ENCODE measurements at regions not wholly inside any gene's neighbourhood (a gene's known extent, or its start where the extent isn't known, plus 50 kb on each side); places are given as distances from the start of the nearest gene placed in this dataset.

- TF ChIP-seq, protein P1, sequence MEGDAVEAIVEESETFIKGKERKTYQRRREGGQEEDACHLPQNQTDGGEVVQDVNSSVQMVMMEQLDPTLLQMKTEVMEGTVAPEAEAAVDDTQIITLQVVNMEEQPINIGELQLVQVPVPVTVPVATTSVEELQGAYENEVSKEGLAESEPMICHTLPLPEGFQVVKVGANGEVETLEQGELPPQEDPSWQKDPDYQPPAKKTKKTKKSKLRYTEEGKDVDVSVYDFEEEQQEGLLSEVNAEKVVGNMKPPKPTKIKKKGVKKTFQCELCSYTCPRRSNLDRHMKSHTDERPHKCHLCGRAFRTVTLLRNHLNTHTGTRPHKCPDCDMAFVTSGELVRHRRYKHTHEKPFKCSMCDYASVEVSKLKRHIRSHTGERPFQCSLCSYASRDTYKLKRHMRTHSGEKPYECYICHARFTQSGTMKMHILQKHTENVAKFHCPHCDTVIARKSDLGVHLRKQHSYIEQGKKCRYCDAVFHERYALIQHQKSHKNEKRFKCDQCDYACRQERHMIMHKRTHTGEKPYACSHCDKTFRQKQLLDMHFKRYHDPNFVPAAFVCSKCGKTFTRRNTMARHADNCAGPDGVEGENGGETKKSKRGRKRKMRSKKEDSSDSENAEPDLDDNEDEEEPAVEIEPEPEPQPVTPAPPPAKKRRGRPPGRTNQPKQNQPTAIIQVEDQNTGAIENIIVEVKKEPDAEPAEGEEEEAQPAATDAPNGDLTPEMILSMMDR (IDR thresholded peaks at IDR 0.05): no peak
- TF ChIP-seq POLR2AphosphoS5 (IDR thresholded peaks at IDR 0.05): no peak
Measured at GRCh38 chr15:69783211-69783610, 314.5 kb downstream of the TLE3 start.

All from esophagus muscularis mucosa (tissue), 3 donors.